Upper lobe of left lung (tissue), 4 donors: ENCODE measurements at regions not wholly inside any gene's neighbourhood (a gene's known extent, or its start where the extent isn't known, plus 50 kb on each side); places are given as distances from the start of the nearest gene placed in this dataset.

Experiments used
- POLR2A ChIP-seq, 4 donors: fragments of 450-650 bp; IDR thresholded peaks; one replicate each; pipeline ENCODE4 v1.5.1; 2016 to 2017; ENCODE audit warnings: antibody characterized with exemption in 4 of 4, mild to moderate bottlenecking in 2 of 4
- POLR2AphosphoS5 ChIP-seq, 2 donors: sonication (generic); formaldehyde crosslinking; IDR thresholded peaks; one replicate each; pipeline ENCODE4 v1.5.1; 2017; ENCODE audit warnings: antibody characterized with exemption in 2 of 2
- TF ChIP-seq, protein P1 (sequence below), 6 experiments: fragments of 450-650 bp in 4 of 6; fragments of 200-600 bp in 2 of 6; sonication (generic) in 2 of 6; IDR thresholded peaks; one replicate each; pipeline ENCODE4 v1.5.1; 2016 to 2019; ENCODE audit warnings: antibody characterized with exemption in 6 of 6

DNA sequence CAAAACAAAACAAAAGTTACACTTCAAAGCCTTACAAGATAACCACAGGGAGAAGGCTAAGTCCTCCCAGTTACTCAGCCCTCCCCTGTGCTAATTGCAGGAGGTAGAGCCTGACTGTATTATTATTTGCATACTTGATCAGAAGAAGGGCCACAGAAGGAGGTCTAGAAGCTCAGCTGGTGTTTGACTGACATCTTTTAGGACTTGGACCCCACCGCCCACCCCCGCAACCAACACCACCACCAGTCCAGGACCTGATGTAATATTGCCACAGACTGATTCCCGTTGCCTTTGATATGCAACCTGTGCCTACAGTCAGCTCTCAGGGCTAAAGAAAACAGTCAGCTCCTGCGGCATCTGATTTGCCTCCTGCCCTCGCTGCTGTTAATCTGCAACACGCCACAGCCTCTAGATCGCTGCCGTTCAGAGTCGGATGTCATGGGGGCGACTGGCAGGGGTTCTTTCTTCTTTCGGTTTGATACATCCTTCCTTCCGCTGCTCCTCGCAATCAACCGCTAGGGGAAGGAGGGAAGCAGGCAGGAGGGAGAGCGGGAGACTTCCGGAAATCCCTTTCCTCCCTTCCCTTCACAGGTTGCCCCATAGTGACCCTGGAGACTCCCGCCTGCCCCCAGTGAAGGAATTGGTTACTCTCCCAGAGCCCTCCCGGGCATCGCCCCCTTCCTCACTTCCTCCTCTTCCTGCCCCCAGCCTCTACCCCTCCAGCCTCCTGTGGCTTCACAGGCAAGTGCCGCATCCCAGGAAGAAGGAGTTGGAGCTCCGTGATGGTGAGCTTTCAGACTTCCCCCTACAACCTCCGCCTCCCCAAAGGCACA is 90.5 kb upstream of the SOX9 start:
- no peak for TF ChIP-seq POLR2AphosphoS5 (IDR thresholded peaks at IDR 0.05)
- TF ChIP-seq, protein P1, sequence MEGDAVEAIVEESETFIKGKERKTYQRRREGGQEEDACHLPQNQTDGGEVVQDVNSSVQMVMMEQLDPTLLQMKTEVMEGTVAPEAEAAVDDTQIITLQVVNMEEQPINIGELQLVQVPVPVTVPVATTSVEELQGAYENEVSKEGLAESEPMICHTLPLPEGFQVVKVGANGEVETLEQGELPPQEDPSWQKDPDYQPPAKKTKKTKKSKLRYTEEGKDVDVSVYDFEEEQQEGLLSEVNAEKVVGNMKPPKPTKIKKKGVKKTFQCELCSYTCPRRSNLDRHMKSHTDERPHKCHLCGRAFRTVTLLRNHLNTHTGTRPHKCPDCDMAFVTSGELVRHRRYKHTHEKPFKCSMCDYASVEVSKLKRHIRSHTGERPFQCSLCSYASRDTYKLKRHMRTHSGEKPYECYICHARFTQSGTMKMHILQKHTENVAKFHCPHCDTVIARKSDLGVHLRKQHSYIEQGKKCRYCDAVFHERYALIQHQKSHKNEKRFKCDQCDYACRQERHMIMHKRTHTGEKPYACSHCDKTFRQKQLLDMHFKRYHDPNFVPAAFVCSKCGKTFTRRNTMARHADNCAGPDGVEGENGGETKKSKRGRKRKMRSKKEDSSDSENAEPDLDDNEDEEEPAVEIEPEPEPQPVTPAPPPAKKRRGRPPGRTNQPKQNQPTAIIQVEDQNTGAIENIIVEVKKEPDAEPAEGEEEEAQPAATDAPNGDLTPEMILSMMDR (IDR thresholded peaks at IDR 0.05), result peak in 4 of 6 experiments; percentile 18 to 54 (median 26)
- no peak for TF ChIP-seq POLR2A (IDR thresholded peaks at IDR 0.05)
